ENCODE measurements at regions not wholly inside any gene's neighbourhood (a gene's known extent, or its start where the extent isn't known, plus 50 kb on each side); places are given as distances from the start of the nearest gene placed in this dataset.
"Not testable (repeated sequence)": the region's sequence is repeated elsewhere in the genome, so short reads cannot be mapped to it uniquely, and the experiment has no call there.

DNA sequence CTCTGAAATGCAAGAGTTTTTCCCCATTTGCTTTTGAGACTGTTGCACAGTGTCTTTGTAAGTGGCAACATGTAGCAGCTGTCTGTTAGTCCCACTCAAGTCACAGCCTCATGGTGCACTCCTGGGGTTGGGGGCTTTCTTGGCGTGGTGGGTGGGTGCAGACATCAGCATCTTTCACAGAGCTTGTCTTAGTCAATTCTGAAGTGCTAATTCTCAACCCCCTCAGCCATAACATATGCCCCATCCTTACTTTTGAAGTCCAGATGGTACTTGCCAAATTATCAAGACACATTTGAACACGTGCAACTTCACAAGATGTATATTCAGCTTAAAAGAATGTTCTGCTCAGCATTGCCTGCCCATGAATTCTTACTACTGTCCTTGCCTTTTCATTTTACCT is 87.1 kb downstream of the VCAM1 start:
- no peaks in the 10 kb centered on the region for H3K79me2 ChIP-seq (ENCODE audit: insufficient read depth, low read length)
- DNase-seq (ENCODE audit: low read depth) (no peak), FAIRE-seq (no peak)
- H3K9me3 Mint-ChIP-seq (ENCODE audit: unreplicated experiment), result peaks cover 3% of the 10 kb centered on the region
- no peak overlapping the region for H2AFZ ChIP-seq (ENCODE audit: low read depth, low read length)
- H3K9me3 ChIP-seq (ENCODE audit: insufficient read depth, low read depth, low read length), result no peaks in the 10 kb centered on the region
- H3K27me3 Mint-ChIP-seq (ENCODE audit: low read depth, unreplicated experiment), result no peaks in the 10 kb centered on the region
- H3K4me3 Mint-ChIP-seq (ENCODE audit: unreplicated experiment), result no peak overlapping the region
- no peak overlapping the region for H3K4me3 ChIP-seq (ENCODE audit: insufficient read depth, low read depth, low read length)
- TF ChIP-seq EZH2 (IDR thresholded peaks at IDR 0.05; ENCODE audit: insufficient read depth, low read length), result no peak
- TF ChIP-seq, protein P1, sequence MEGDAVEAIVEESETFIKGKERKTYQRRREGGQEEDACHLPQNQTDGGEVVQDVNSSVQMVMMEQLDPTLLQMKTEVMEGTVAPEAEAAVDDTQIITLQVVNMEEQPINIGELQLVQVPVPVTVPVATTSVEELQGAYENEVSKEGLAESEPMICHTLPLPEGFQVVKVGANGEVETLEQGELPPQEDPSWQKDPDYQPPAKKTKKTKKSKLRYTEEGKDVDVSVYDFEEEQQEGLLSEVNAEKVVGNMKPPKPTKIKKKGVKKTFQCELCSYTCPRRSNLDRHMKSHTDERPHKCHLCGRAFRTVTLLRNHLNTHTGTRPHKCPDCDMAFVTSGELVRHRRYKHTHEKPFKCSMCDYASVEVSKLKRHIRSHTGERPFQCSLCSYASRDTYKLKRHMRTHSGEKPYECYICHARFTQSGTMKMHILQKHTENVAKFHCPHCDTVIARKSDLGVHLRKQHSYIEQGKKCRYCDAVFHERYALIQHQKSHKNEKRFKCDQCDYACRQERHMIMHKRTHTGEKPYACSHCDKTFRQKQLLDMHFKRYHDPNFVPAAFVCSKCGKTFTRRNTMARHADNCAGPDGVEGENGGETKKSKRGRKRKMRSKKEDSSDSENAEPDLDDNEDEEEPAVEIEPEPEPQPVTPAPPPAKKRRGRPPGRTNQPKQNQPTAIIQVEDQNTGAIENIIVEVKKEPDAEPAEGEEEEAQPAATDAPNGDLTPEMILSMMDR (IDR thresholded peaks at IDR 0.05; ENCODE audit: insufficient read depth, low read depth, low read length), result no peak
- H3K9ac ChIP-seq (ENCODE audit: low read length), result no peak overlapping the region
- H3K27me3 ChIP-seq (ENCODE audit: insufficient read depth, low read length), result no peaks in the 10 kb centered on the region
- no peaks in the 10 kb centered on the region for H3K36me3 Mint-ChIP-seq (ENCODE audit: low read depth, unreplicated experiment)
- no peak overlapping the region for H3K27ac Mint-ChIP-seq (ENCODE audit: unreplicated experiment)
- no peak overlapping the region for H3K4me2 ChIP-seq (ENCODE audit: low read length)
- H3K36me3 ChIP-seq (ENCODE audit: insufficient read depth, low read length), result no peaks in the 10 kb centered on the region
- H3K27ac ChIP-seq (ENCODE audit: low read depth, low read length), result no peak overlapping the region
- no peaks in the 10 kb centered on the region for H3K4me1 ChIP-seq (ENCODE audit: insufficient read depth, low read length)
- H3K4me1 Mint-ChIP-seq (ENCODE audit: low read depth, unreplicated experiment), result no peaks in the 10 kb centered on the region
- no peaks in the 10 kb centered on the region for H4K20me1 ChIP-seq (ENCODE audit: insufficient read depth, low read length)

DNA sequence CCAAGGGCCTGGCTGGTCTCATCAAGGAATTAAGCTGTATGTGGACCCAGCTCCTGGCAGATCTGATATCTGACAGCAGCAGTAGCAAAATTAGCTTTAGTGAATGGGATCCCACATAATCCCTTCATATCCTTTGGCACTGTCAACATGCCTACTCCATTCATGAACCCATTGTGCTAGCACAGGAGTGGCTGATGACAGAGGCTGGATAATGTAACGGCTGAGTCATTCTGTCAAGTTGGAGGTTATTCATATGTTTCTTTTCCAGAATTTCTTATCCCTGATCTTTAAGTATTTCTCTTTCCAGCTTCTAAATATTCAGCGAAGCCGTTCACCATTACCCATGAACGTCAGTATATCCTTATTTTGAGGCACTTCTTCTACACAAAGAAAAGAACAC is 84.3 kb downstream of the EXTL2 start:
- Histone ChIP-seq H3K27ac (ENCODE audit: low read depth, low read length) (no peak overlapping the region), H3K4me3 (ENCODE audit: insufficient read depth, low read depth, low read length) (no peak overlapping the region), H4K20me1 (ENCODE audit: insufficient read depth, low read length) (no peaks in the 10 kb centered on the region), H3K36me3 (ENCODE audit: insufficient read depth, low read length) (no peaks in the 10 kb centered on the region), H3K9me3 (ENCODE audit: insufficient read depth, low read depth, low read length) (no peaks in the 10 kb centered on the region), H3K27me3 (ENCODE audit: insufficient read depth, low read length) (no peaks in the 10 kb centered on the region), H3K9ac (ENCODE audit: low read length) (no peak overlapping the region), H3K4me2 (ENCODE audit: low read length) (no peak overlapping the region), H3K4me1 (ENCODE audit: insufficient read depth, low read length) (no peaks in the 10 kb centered on the region), H2AFZ (ENCODE audit: low read depth, low read length) (no peak overlapping the region), H3K79me2 (ENCODE audit: insufficient read depth, low read length) (no peaks in the 10 kb centered on the region)
- no peak overlapping the region for H3K27ac Mint-ChIP-seq (ENCODE audit: unreplicated experiment)
- no peak overlapping the region for H3K4me3 Mint-ChIP-seq (ENCODE audit: unreplicated experiment)
- TF ChIP-seq, protein P1 (IDR thresholded peaks at IDR 0.05; ENCODE audit: insufficient read depth, low read depth, low read length), result no peak
- no peak for TF ChIP-seq EZH2 (IDR thresholded peaks at IDR 0.05; ENCODE audit: insufficient read depth, low read length)
- DNase-seq (ENCODE audit: low read depth) (no peak), FAIRE-seq (no peak)
- no peaks in the 10 kb centered on the region for H3K4me1 Mint-ChIP-seq (ENCODE audit: low read depth, unreplicated experiment)
- no peaks in the 10 kb centered on the region for H3K36me3 Mint-ChIP-seq (ENCODE audit: low read depth, unreplicated experiment)
- H3K9me3 Mint-ChIP-seq (ENCODE audit: unreplicated experiment), result peaks cover 2% of the 10 kb centered on the region
- no peaks in the 10 kb centered on the region for H3K27me3 Mint-ChIP-seq (ENCODE audit: low read depth, unreplicated experiment)

DNA sequence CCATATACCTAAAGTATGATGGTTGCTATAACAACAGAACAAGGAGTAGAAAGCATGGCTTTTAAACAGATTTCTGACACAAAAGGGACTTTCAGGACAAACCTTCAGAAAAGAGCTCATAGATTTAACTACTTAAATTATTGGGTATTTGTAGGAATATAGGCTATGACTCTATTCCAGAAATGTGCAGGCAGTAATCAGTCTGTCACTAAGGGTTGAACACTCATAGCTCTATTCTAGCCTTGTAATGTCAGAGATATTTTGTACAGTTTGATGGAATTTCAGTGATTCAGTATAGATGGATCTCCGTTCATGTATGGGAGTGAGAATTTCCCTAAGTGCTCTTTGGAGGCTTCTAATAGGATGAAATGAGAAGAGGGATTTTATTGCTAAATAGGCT is 82.8 kb downstream of the EXTL2 start:
- Histone ChIP-seq H3K9me3 (ENCODE audit: insufficient read depth, low read depth, low read length) (no peaks in the 10 kb centered on the region), H4K20me1 (ENCODE audit: insufficient read depth, low read length) (no peaks in the 10 kb centered on the region), H3K4me3 (ENCODE audit: insufficient read depth, low read depth, low read length) (no peak overlapping the region), H3K4me1 (ENCODE audit: insufficient read depth, low read length) (no peaks in the 10 kb centered on the region), H2AFZ (ENCODE audit: low read depth, low read length) (no peak overlapping the region), H3K9ac (ENCODE audit: low read length) (no peak overlapping the region), H3K27me3 (ENCODE audit: insufficient read depth, low read length) (no peaks in the 10 kb centered on the region), H3K4me2 (ENCODE audit: low read length) (no peak overlapping the region), H3K27ac (ENCODE audit: low read depth, low read length) (no peak overlapping the region), H3K79me2 (ENCODE audit: insufficient read depth, low read length) (no peaks in the 10 kb centered on the region), H3K36me3 (ENCODE audit: insufficient read depth, low read length) (no peaks in the 10 kb centered on the region)
- Mint-ChIP-seq H3K4me1 (ENCODE audit: low read depth, unreplicated experiment) (no peaks in the 10 kb centered on the region), H3K36me3 (ENCODE audit: low read depth, unreplicated experiment) (no peaks in the 10 kb centered on the region), H3K4me3 (ENCODE audit: unreplicated experiment) (no peak overlapping the region), H3K9me3 (ENCODE audit: unreplicated experiment) (peaks cover 2% of the 10 kb centered on the region), H3K27ac (ENCODE audit: unreplicated experiment) (no peak overlapping the region), H3K27me3 (ENCODE audit: low read depth, unreplicated experiment) (no peaks in the 10 kb centered on the region)
- no peak for FAIRE-seq
- no peak for DNase-seq (ENCODE audit: low read depth)
- TF ChIP-seq EZH2 (IDR thresholded peaks at IDR 0.05; ENCODE audit: insufficient read depth, low read length), result no peak

DNA sequence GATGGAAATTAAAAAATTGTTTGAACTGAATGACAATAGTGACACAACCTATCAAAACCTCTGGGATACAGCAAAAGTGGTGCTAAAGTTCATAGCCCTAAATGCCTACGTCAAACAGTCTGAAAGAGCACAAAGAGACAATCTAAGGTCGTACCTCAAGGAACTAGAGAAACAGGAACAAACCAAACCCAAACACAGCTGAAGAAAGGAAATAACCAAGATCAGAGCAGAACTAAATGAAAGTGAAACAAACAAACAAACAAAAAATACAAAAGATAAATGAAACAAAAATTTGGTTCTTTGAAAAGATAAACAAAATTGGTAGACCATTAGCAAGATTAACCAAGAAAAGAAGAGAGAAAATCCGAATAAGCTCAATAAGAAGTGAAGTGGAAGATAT is 79.7 kb downstream of the EXTL2 start:
- not testable (repeated sequence) for H3K27me3 Mint-ChIP-seq (ENCODE audit: low read depth, unreplicated experiment); H3K4me3 Mint-ChIP-seq (ENCODE audit: unreplicated experiment); H3K27me3 ChIP-seq (ENCODE audit: insufficient read depth, low read length); H3K27ac Mint-ChIP-seq (ENCODE audit: unreplicated experiment); H3K4me1 ChIP-seq (ENCODE audit: insufficient read depth, low read length); H4K20me1 ChIP-seq (ENCODE audit: insufficient read depth, low read length); H2AFZ ChIP-seq (ENCODE audit: low read depth, low read length); DNase-seq (ENCODE audit: low read depth); H3K4me2 ChIP-seq (ENCODE audit: low read length); H3K9ac ChIP-seq (ENCODE audit: low read length); H3K4me1 Mint-ChIP-seq (ENCODE audit: low read depth, unreplicated experiment); H3K27ac ChIP-seq (ENCODE audit: low read depth, low read length); H3K36me3 ChIP-seq (ENCODE audit: insufficient read depth, low read length); H3K9me3 ChIP-seq (ENCODE audit: insufficient read depth, low read depth, low read length); H3K9me3 Mint-ChIP-seq (ENCODE audit: unreplicated experiment); FAIRE-seq; H3K36me3 Mint-ChIP-seq (ENCODE audit: low read depth, unreplicated experiment); H3K79me2 ChIP-seq (ENCODE audit: insufficient read depth, low read length); H3K4me3 ChIP-seq (ENCODE audit: insufficient read depth, low read depth, low read length)
